NB4 (cell line): ENCODE measurements at regions not wholly inside any gene's neighbourhood (a gene's known extent, or its start where the extent isn't known, plus 50 kb on each side); places are given as distances from the start of the nearest gene placed in this dataset.

ENCODE experiments used
- DNase-seq: peaks from one replicate; pipeline ENCODE4 v3.0.0; 2010; ENCODE audit warnings: low read depth
- H3K4me3 ChIP-seq: one replicate; pipeline ENCODE4 v1.5.1; 2011; ENCODE audit warnings: mild to moderate bottlenecking, low read depth, low read length, moderate library complexity
- CTCF ChIP-seq: IDR thresholded peaks from one replicate; pipeline ENCODE4 v1.5.1; 2012; ENCODE audit warnings: low read depth, low read length
- MYC ChIP-seq: IDR thresholded peaks from 2 replicates; pipeline ENCODE4 v1.6.1; 2011; ENCODE audit warnings: low read depth, low read length
- POLR2A ChIP-seq: IDR thresholded peaks from 2 replicates; pipeline ENCODE4 v1.6.1; 2011; ENCODE audit warnings: mild to moderate bottlenecking; ENCODE audit not compliant: insufficient read length; ENCODE audit errors: extremely low read depth
- TF ChIP-seq, protein P1 (sequence below): IDR thresholded peaks from 2 replicates; pipeline ENCODE4 v1.6.1; 2011; ENCODE audit warnings: low read depth, low read length

- TF ChIP-seq MYC (no peak), POLR2A (no peak), CTCF (no peak)
- TF ChIP-seq, protein P1, sequence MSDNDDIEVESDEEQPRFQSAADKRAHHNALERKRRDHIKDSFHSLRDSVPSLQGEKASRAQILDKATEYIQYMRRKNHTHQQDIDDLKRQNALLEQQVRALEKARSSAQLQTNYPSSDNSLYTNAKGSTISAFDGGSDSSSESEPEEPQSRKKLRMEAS, result no peak
- no peak for DNase-seq
- H3K4me3 ChIP-seq, result no peak overlapping the region
Measured at GRCh38 chr3:101096444-101096843, 103.2 kb upstream of the ABI3BP start.

GRCh38 chr3:101095693-101096430 is 102.6 kb upstream of the ABI3BP start:
- no peak for TF ChIP-seq CTCF
- TF ChIP-seq POLR2A, result no peak
- TF ChIP-seq, protein P1, result no peak
- no peak for TF ChIP-seq MYC
- no peak for DNase-seq
- no peak overlapping the region for H3K4me3 ChIP-seq

GRCh38 chr3:101091489-101091888 is 98.3 kb upstream of the ABI3BP start:
- TF ChIP-seq CTCF, result no peak
- TF ChIP-seq, protein P1, result no peak
- no peak for TF ChIP-seq MYC
- TF ChIP-seq POLR2A, result no peak
- no peak for DNase-seq
- H3K4me3 ChIP-seq, result no peak overlapping the region

GRCh38 chr3:101085752-101086151 is 92.5 kb upstream of the ABI3BP start:
- no peak for DNase-seq
- TF ChIP-seq MYC (no peak), CTCF (no peak), POLR2A (no peak)
- TF ChIP-seq, protein P1, result no peak

DNA sequence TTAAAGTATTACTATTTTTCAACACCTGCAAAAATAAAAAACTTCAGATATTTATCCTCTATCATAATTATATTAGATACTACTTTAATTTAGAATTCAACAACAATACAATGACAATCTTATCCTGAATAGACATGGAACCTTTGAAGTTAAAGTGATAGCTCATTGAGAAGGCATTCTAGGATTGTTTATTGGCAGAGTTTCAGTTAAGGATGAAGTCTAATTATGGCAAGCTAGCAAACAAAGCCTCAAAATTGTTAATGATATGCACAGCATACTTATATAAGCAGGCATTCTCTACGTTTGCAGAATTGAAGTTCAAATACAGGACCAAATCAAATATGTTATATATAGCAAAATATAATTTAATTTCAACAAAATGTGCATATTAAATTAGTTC is 91.2 kb upstream of the ABI3BP start:
- TF ChIP-seq POLR2A (no peak), MYC (no peak), CTCF (no peak)
- TF ChIP-seq, protein P1, result no peak
- no peak for DNase-seq

More at GRCh38 chr3:101085752-101086151, 92.5 kb upstream of the ABI3BP start:
- H3K4me3 ChIP-seq, result no peak overlapping the region

More for the DNA sequence above, 91.2 kb upstream of the ABI3BP start:
- H3K4me3 ChIP-seq, result no peak overlapping the region
